A673 (cell line): ENCODE measurements at regions not wholly inside any gene's neighbourhood (a gene's known extent, or its start where the extent isn't known, plus 50 kb on each side); places are given as distances from the start of the nearest gene placed in this dataset.

Experiments used
- EZH2 ChIP-seq: fragments of 200-600 bp; sonication (generic); IDR thresholded peaks from 2 replicates; pipeline ENCODE4 v1.6.1; 2017; ENCODE audit warnings: borderline replicate concordance, low read depth, mild to moderate bottlenecking, mixed read lengths, antibody characterized with exemption, low read length; ENCODE audit not compliant: poor library complexity, severe bottlenecking
- TF ChIP-seq, protein P1 (sequence below): fragments of 300-800, 200-600 bp; sonication (generic); conservative IDR thresholded peaks from 2 replicates; pipeline ENCODE4 v1.5.1; 2017; ENCODE audit warnings: low read depth, mild to moderate bottlenecking, antibody characterized with exemption, low read length, moderate library complexity, mixed read lengths

DNA sequence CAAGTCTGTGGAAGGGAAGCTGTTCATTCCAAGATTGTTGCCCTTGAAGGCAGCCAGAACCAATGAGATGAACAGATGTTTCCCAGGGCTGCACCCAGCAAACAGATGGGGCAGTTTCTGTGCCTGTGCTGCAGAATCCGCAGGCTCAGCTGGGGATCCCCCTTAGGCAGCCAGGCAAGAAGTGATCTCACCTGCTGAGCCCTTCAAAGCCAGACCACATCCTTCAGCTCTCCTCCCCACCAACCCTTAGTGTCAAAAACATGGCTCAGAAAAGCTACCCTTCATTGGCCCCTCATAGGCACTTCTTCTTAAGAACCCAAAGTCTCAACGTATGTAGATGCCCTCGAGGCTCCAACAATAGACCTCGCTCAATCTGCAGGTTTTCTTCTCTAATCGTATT lies 626.7 kb downstream of the CCDC171 start:
- TF ChIP-seq EZH2: no peak
- TF ChIP-seq, protein P1, sequence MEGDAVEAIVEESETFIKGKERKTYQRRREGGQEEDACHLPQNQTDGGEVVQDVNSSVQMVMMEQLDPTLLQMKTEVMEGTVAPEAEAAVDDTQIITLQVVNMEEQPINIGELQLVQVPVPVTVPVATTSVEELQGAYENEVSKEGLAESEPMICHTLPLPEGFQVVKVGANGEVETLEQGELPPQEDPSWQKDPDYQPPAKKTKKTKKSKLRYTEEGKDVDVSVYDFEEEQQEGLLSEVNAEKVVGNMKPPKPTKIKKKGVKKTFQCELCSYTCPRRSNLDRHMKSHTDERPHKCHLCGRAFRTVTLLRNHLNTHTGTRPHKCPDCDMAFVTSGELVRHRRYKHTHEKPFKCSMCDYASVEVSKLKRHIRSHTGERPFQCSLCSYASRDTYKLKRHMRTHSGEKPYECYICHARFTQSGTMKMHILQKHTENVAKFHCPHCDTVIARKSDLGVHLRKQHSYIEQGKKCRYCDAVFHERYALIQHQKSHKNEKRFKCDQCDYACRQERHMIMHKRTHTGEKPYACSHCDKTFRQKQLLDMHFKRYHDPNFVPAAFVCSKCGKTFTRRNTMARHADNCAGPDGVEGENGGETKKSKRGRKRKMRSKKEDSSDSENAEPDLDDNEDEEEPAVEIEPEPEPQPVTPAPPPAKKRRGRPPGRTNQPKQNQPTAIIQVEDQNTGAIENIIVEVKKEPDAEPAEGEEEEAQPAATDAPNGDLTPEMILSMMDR: no peak
